ENCODE measurements at regions not wholly inside any gene's neighbourhood (a gene's known extent, or its start where the extent isn't known, plus 50 kb on each side); places are given as distances from the start of the nearest gene placed in this dataset.

- in situ Hi-C loops (cut with HindIII; ENCODE audit: low sequenced_read_pairs): no loop called here
- DNase-seq (ENCODE audit: low spot score): no peak
Observed at GRCh38 chr13:72296246-72296645, 429.2 kb upstream of the DACH1 start.

- in situ Hi-C loops (cut with HindIII; ENCODE audit: low sequenced_read_pairs): no loop called here
- no peak for DNase-seq (ENCODE audit: low spot score)
Observed at GRCh38 chr13:72295153-72295552, 428.1 kb upstream of the DACH1 start.

- DNase-seq (ENCODE audit: low spot score): no peak
Observed at GRCh38 chr13:72293206-72293605, 426.2 kb upstream of the DACH1 start.

GRCh38 chr13:72290962-72291681, 424.1 kb upstream of the DACH1 start:
- in situ Hi-C loops (cut with HindIII; ENCODE audit: low sequenced_read_pairs): no loop called here
- DNase-seq (ENCODE audit: low spot score): no peak

More at GRCh38 chr13:72293206-72293605, 426.2 kb upstream of the DACH1 start:
- in situ Hi-C loops (cut with HindIII; ENCODE audit: low sequenced_read_pairs): no loop called here

- DNase-seq (ENCODE audit: low spot score): no peak
- in situ Hi-C loops (cut with HindIII; ENCODE audit: low sequenced_read_pairs): no loop called here
Observed at GRCh38 chr13:72286421-72286820, 419.4 kb upstream of the DACH1 start.

- in situ Hi-C loops (cut with HindIII; ENCODE audit: low sequenced_read_pairs): no loop called here
Observed at GRCh38 chr13:72284791-72285190, 417.8 kb upstream of the DACH1 start.

GRCh38 chr13:72261732-72262131, 394.7 kb upstream of the DACH1 start:
- no peak for DNase-seq (ENCODE audit: low spot score)

More at GRCh38 chr13:72284791-72285190, 417.8 kb upstream of the DACH1 start:
- no peak for DNase-seq (ENCODE audit: low spot score)

GRCh38 chr13:72259528-72259927, 392.5 kb upstream of the DACH1 start:
- in situ Hi-C loops (cut with HindIII; ENCODE audit: low sequenced_read_pairs): no loop called here
- DNase-seq (ENCODE audit: low spot score): no peak

More at GRCh38 chr13:72261732-72262131, 394.7 kb upstream of the DACH1 start:
- in situ Hi-C loops (cut with HindIII; ENCODE audit: low sequenced_read_pairs): no loop called here

GRCh38 chr13:72258340-72258981, 391.5 kb upstream of the DACH1 start:
- DNase-seq (ENCODE audit: low spot score): no peak
- in situ Hi-C loops (cut with HindIII; ENCODE audit: low sequenced_read_pairs): no loop called here

GRCh38 chr13:72255908-72256307, 388.9 kb upstream of the DACH1 start:
- no peak for DNase-seq (ENCODE audit: low spot score)
- in situ Hi-C loops (cut with HindIII; ENCODE audit: low sequenced_read_pairs): no loop called here

- DNase-seq (ENCODE audit: low spot score): no peak
- in situ Hi-C loops (cut with HindIII; ENCODE audit: low sequenced_read_pairs): no loop called here
Observed at GRCh38 chr13:72253754-72254153, 386.8 kb upstream of the DACH1 start.

GRCh38 chr13:72246396-72246795, 379.4 kb upstream of the DACH1 start:
- in situ Hi-C loops (cut with HindIII; ENCODE audit: low sequenced_read_pairs): no loop called here
- DNase-seq (ENCODE audit: low spot score): no peak

- DNase-seq (ENCODE audit: low spot score): no peak
- in situ Hi-C loops (cut with HindIII; ENCODE audit: low sequenced_read_pairs): no loop called here
Observed at GRCh38 chr13:72244788-72245187, 377.8 kb upstream of the DACH1 start.

- in situ Hi-C loops (cut with HindIII; ENCODE audit: low sequenced_read_pairs): no loop called here
- DNase-seq (ENCODE audit: low spot score): no peak
Observed at GRCh38 chr13:72230131-72230530, 363.1 kb upstream of the DACH1 start.

GRCh38 chr13:72229067-72229466, 362.1 kb upstream of the DACH1 start:
- in situ Hi-C loops (cut with HindIII; ENCODE audit: low sequenced_read_pairs): no loop called here
- no peak for DNase-seq (ENCODE audit: low spot score)

- no peak for DNase-seq (ENCODE audit: low spot score)
- in situ Hi-C loops (cut with HindIII; ENCODE audit: low sequenced_read_pairs): no loop called here
Observed at GRCh38 chr13:72221276-72221962, 354.4 kb upstream of the DACH1 start.

GRCh38 chr13:72218966-72219365, 352.0 kb upstream of the DACH1 start:
- in situ Hi-C loops (cut with HindIII; ENCODE audit: low sequenced_read_pairs): no loop called here
- no peak for DNase-seq (ENCODE audit: low spot score)

GRCh38 chr13:72217142-72217541, 350.1 kb upstream of the DACH1 start:
- no peak for DNase-seq (ENCODE audit: low spot score)
- in situ Hi-C loops (cut with HindIII; ENCODE audit: low sequenced_read_pairs): no loop called here

- in situ Hi-C loops (cut with HindIII; ENCODE audit: low sequenced_read_pairs): no loop called here
- no peak for DNase-seq (ENCODE audit: low spot score)
Observed at GRCh38 chr13:72208112-72208645, 341.2 kb upstream of the DACH1 start.

GRCh38 chr13:72205773-72206172, 338.8 kb upstream of the DACH1 start:
- in situ Hi-C loops (cut with HindIII; ENCODE audit: low sequenced_read_pairs): no loop called here
- DNase-seq (ENCODE audit: low spot score): no peak

Measured in G401 (cell line).